H9 (cell line): ENCODE measurements at regions not wholly inside any gene's neighbourhood (a gene's known extent, or its start where the extent isn't known, plus 50 kb on each side); places are given as distances from the start of the nearest gene placed in this dataset.

Experiments used
- DNase-seq: peaks from one replicate; pipeline ENCODE4 v3.0.0-alpha.2; 2017
- H2AFZ ChIP-seq: one replicate; pipeline ENCODE4 v1.6.1; 2013; ENCODE audit warnings: mild to moderate bottlenecking, low read length, control low read depth, moderate library complexity
- H2AK5ac ChIP-seq: 2 replicates; pipeline ENCODE4 v1.6.1; 2013; ENCODE audit warnings: low read length, control low read depth, mixed read lengths; ENCODE audit not compliant: insufficient read length
- H2BK120ac ChIP-seq: one replicate; pipeline ENCODE4 v1.6.1; 2013; ENCODE audit warnings: low read depth, mild to moderate bottlenecking, low read length, control low read depth, inconsistent platforms; ENCODE audit not compliant: poor library complexity, severe bottlenecking
- H2BK12ac ChIP-seq: 2 replicates; pipeline ENCODE4 v1.6.1; 2013; ENCODE audit warnings: low read length, control low read depth, mixed read lengths, low read depth; ENCODE audit not compliant: insufficient read length
- H2BK15ac ChIP-seq: 2 replicates; pipeline ENCODE4 v1.6.1; 2013; ENCODE audit warnings: low read depth, low read length, control low read depth
- H2BK20ac ChIP-seq: one replicate; pipeline ENCODE4 v1.6.1; 2013; ENCODE audit warnings: low read depth, mild to moderate bottlenecking, low read length, control low read depth, inconsistent platforms; ENCODE audit not compliant: poor library complexity, severe bottlenecking
- H2BK5ac ChIP-seq: 2 replicates; pipeline ENCODE4 v1.6.1; 2013; ENCODE audit warnings: low read length, control low read depth, mixed read lengths; ENCODE audit not compliant: insufficient read length
- H3K14ac ChIP-seq: 2 replicates; pipeline ENCODE4 v1.6.1; 2013; ENCODE audit warnings: low read length, control low read depth; ENCODE audit not compliant: insufficient read depth
- H3K18ac ChIP-seq: 2 replicates; pipeline ENCODE4 v1.6.1; 2013; ENCODE audit warnings: low read depth, mild to moderate bottlenecking, mixed read lengths, low read length, control low read depth; ENCODE audit not compliant: insufficient read length
- H3K23ac ChIP-seq: 2 replicates; pipeline ENCODE4 v1.6.1; 2013; ENCODE audit warnings: low read length, control low read depth, mixed read lengths, low read depth; ENCODE audit not compliant: insufficient read length
- H3K23me2 ChIP-seq: 2 replicates; pipeline ENCODE4 v1.6.1; 2013; ENCODE audit warnings: low read depth, mild to moderate bottlenecking, mixed read lengths, low read length, control low read depth; ENCODE audit not compliant: insufficient read length, poor library complexity, severe bottlenecking
- H3K27ac ChIP-seq: 2 replicates; pipeline ENCODE4 v1.5.1; 2013; ENCODE audit warnings: low read length, control low read depth, mixed read lengths, low read depth; ENCODE audit not compliant: insufficient read length
- H3K27me3 ChIP-seq: 2 replicates; pipeline ENCODE4 v1.6.1; 2013; ENCODE audit warnings: low read length, control low read depth, inconsistent platforms; ENCODE audit not compliant: insufficient read depth
- H3K4ac ChIP-seq: 2 replicates; pipeline ENCODE4 v1.6.1; 2013; ENCODE audit warnings: low read depth, mild to moderate bottlenecking, control low read depth, inconsistent platforms, low read length, moderate library complexity
- H3K4me1 ChIP-seq: 2 replicates; pipeline ENCODE4 v1.6.1; 2013; ENCODE audit warnings: low read length, control low read depth, inconsistent platforms; ENCODE audit not compliant: insufficient read depth
- H3K4me2 ChIP-seq: 2 replicates; pipeline ENCODE4 v1.6.1; 2013; ENCODE audit warnings: low read length, control low read depth, mixed read lengths; ENCODE audit not compliant: insufficient read length, insufficient read depth
- H3K56ac ChIP-seq: 2 replicates; pipeline ENCODE4 v1.6.1; 2013; ENCODE audit warnings: low read depth, mild to moderate bottlenecking, mixed read lengths, low read length, control low read depth; ENCODE audit not compliant: insufficient read length
- H3K79me1 ChIP-seq: 2 replicates; pipeline ENCODE4 v1.6.1; 2013; ENCODE audit warnings: low read depth, mild to moderate bottlenecking, moderate library complexity, low read length, control low read depth, inconsistent platforms; ENCODE audit not compliant: insufficient read depth, poor library complexity, severe bottlenecking
- H3K79me2 ChIP-seq: 2 replicates; pipeline ENCODE4 v1.6.1; 2013; ENCODE audit warnings: low read length, control low read depth, inconsistent platforms; ENCODE audit not compliant: insufficient read depth
- H3K9ac ChIP-seq: 2 replicates; pipeline ENCODE4 v1.6.1; 2013; ENCODE audit warnings: low read length, control low read depth, mixed read lengths; ENCODE audit not compliant: insufficient read length; ENCODE audit errors: extremely low read depth
- H3K9me3 ChIP-seq: one replicate; pipeline ENCODE4 v1.6.1; 2013; ENCODE audit warnings: low read depth, low read length, inconsistent platforms; ENCODE audit not compliant: control insufficient read depth
- H3T11ph ChIP-seq: one replicate; pipeline ENCODE4 v1.6.1; 2013; ENCODE audit warnings: mild to moderate bottlenecking, low read length, control low read depth, inconsistent platforms
- H4K20me1 ChIP-seq: one replicate; pipeline ENCODE4 v1.6.1; 2013; ENCODE audit not compliant: control insufficient read depth, insufficient read length, insufficient read depth
- H4K5ac ChIP-seq: 2 replicates; pipeline ENCODE4 v1.6.1; 2013; ENCODE audit warnings: low read depth, mild to moderate bottlenecking, mixed read lengths, low read length, control low read depth; ENCODE audit not compliant: insufficient read length
- H4K8ac ChIP-seq: replicated peaks from 2 replicates; pipeline ENCODE4 v1.6.1; 2013; ENCODE audit warnings: low read length, control low read depth, mixed read lengths, low read depth; ENCODE audit not compliant: insufficient read length
- H4K91ac ChIP-seq: 2 replicates; pipeline ENCODE4 v1.6.1; 2013; ENCODE audit warnings: low read depth, mild to moderate bottlenecking, moderate library complexity, mixed read lengths, low read length, control low read depth; ENCODE audit not compliant: insufficient read length
- H3K27ac Mint-ChIP-seq, 3 experiments: 2 replicates in 2 of 3; 3 replicates in 1 of 3; pipeline ENCODE4 v1.8.0; 2020 to 2021; ENCODE audit warnings: mixed read lengths in 3 of 3, mild to moderate bottlenecking in 1 of 3, moderate library complexity in 1 of 3
- H3K27me3 Mint-ChIP-seq: 2 replicates; pipeline ENCODE4 v1.8.0; 2021; ENCODE audit warnings: low read depth, mild to moderate bottlenecking, moderate library complexity, mixed read lengths
- H3K36me3 Mint-ChIP-seq, 3 experiments: 2 replicates in 2 of 3; 3 replicates in 1 of 3; pipeline ENCODE4 v1.8.0; 2020 to 2021; ENCODE audit warnings: low read depth in 3 of 3, mixed read lengths in 3 of 3; ENCODE audit not compliant: insufficient read depth in 1 of 3
- H3K4me1 Mint-ChIP-seq, 2 experiments: 2 replicates each; pipeline ENCODE4 v1.8.0; 2020; ENCODE audit warnings: mixed read lengths in 2 of 2
- H3K4me3 Mint-ChIP-seq, 2 experiments: 2 replicates in 1 of 2; 3 replicates in 1 of 2; pipeline ENCODE4 v1.8.0; 2020 to 2021; ENCODE audit warnings: mild to moderate bottlenecking in 2 of 2, mixed read lengths in 2 of 2, moderate library complexity in 1 of 2
- H3K9me3 Mint-ChIP-seq, 2 experiments: 2 replicates in 1 of 2; 3 replicates in 1 of 2; pipeline ENCODE4 v1.8.0; 2020; ENCODE audit warnings: mild to moderate bottlenecking in 2 of 2, mixed read lengths in 2 of 2, moderate library complexity in 1 of 2
- CTCF ChIP-seq: fragments of 200-600 bp; sonication (generic); conservative IDR thresholded peaks from 3 replicates; pipeline ENCODE4 v1.8.0; 2021; ENCODE audit warnings: antibody characterized with exemption, mild to moderate bottlenecking
- WGBS: extraction: QIAGEN DNeasy Blood & Tissue Kit; methylation state at CpG from one replicate; pipeline ENCODE4 v1.1.7; 2013; ENCODE audit warnings: missing lambda C conversion rate, low lambda C conversion rate, mixed read lengths; ENCODE audit not compliant: insufficient read length; ENCODE audit errors: extremely low coverage; 5-methylcytosine and 5-hydroxymethylcytosine counted together

GRCh38 chr4:148693913-148694649 lies 251.9 kb upstream of the NR3C2 start:
- no peak overlapping the region for H4K91ac ChIP-seq
- H4K5ac ChIP-seq = no peak overlapping the region
- no peak overlapping the region for H3K56ac ChIP-seq
- Mint-ChIP-seq H3K4me1 (no peaks in the 10 kb centered on the region), H3K36me3 (no peaks in the 10 kb centered on the region), H3K9me3 (no peaks in the 10 kb centered on the region; a peak in 1 of 5 replicates), H3K4me3 (no peak overlapping the region), H3K27ac (no peak overlapping the region), H3K27me3 (no peaks in the 10 kb centered on the region)
- H3K79me1 ChIP-seq = no peaks in the 10 kb centered on the region
- no peaks in the 10 kb centered on the region for H3K4me1 ChIP-seq
- no peaks in the 10 kb centered on the region for H3K23me2 ChIP-seq
- no peak overlapping the region for H2BK12ac ChIP-seq
- no peak for DNase-seq
- no peaks in the 10 kb centered on the region for H3K9me3 ChIP-seq
- H3K18ac ChIP-seq = no peak overlapping the region
- no peak overlapping the region for H2BK120ac ChIP-seq
- WGBS = no CpG with 5 or more reads among the region's 2 CpGs
- no peaks in the 10 kb centered on the region for H3K79me2 ChIP-seq
- H3K4me2 ChIP-seq = no peak overlapping the region
- no peak overlapping the region for H2BK15ac ChIP-seq
- no peaks in the 10 kb centered on the region for H3K27me3 ChIP-seq
- no peak overlapping the region for H3K27ac ChIP-seq
- H4K8ac ChIP-seq = no peak overlapping the region
- TF ChIP-seq CTCF = no peak
- H3K14ac ChIP-seq = no peak overlapping the region
- no peak overlapping the region for H2BK20ac ChIP-seq
- H3T11ph ChIP-seq = no peak overlapping the region
- H2AFZ ChIP-seq = no peak overlapping the region
- no peak overlapping the region for H3K23ac ChIP-seq
- no peaks in the 10 kb centered on the region for H4K20me1 ChIP-seq
- H2AK5ac ChIP-seq = no peak overlapping the region
- H3K9ac ChIP-seq = no peak overlapping the region
- H2BK5ac ChIP-seq = no peak overlapping the region
- H3K4ac ChIP-seq = no peak overlapping the region
